ENCODE measurements at regions not wholly inside any gene's neighbourhood (a gene's known extent, or its start where the extent isn't known, plus 50 kb on each side); places are given as distances from the start of the nearest gene placed in this dataset.

DNA sequence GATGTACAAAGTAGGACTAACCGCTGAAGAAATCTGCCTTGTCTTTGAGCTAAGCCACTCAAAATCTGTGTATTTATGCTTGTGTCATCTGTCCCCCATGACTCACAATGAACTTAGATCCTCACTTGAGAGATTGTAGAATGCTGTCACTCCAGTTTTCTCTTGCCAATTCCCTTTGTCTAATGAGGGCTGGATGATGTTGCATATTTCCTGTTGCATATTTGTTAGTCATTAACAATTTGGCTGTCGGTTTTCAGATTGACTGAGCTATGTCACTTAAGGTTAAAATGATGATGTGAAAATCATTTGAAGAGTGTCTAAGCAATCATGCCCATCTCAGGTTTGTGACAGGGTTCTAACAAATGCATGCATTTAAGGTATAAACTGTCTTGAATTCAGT lies 481.7 kb downstream of the CDH10 start:
- TF ChIP-seq POLR2AphosphoS5 (IDR thresholded peaks at IDR 0.05) (no peak), POLR2A (IDR thresholded peaks at IDR 0.05) (no peak), EP300 (IDR thresholded peaks at IDR 0.05) (no peak)
- TF ChIP-seq, protein P1, sequence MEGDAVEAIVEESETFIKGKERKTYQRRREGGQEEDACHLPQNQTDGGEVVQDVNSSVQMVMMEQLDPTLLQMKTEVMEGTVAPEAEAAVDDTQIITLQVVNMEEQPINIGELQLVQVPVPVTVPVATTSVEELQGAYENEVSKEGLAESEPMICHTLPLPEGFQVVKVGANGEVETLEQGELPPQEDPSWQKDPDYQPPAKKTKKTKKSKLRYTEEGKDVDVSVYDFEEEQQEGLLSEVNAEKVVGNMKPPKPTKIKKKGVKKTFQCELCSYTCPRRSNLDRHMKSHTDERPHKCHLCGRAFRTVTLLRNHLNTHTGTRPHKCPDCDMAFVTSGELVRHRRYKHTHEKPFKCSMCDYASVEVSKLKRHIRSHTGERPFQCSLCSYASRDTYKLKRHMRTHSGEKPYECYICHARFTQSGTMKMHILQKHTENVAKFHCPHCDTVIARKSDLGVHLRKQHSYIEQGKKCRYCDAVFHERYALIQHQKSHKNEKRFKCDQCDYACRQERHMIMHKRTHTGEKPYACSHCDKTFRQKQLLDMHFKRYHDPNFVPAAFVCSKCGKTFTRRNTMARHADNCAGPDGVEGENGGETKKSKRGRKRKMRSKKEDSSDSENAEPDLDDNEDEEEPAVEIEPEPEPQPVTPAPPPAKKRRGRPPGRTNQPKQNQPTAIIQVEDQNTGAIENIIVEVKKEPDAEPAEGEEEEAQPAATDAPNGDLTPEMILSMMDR (IDR thresholded peaks at IDR 0.05): no peak

All from upper lobe of left lung (tissue), 4 donors.